A673 (cell line): ENCODE measurements at regions not wholly inside any gene's neighbourhood (a gene's known extent, or its start where the extent isn't known, plus 50 kb on each side); places are given as distances from the start of the nearest gene placed in this dataset.

ENCODE experiments used
- BruUV-seq: library from RNA; stranded (reverse); fragments of 400-500 nt; replicated peaks from 2 replicates; lab custom pipeline; 2021; lab: Mats Ljungman, UMichigan
- CTCF ChIA-PET: fragments of 300-600 bp; sonication (Branson Sonifier 250); formaldehyde crosslinking; loops from one replicate; lab custom pipeline; 2022; ENCODE audit warnings: antibody characterized with exemption; lab: Charles Lee
- POLR2A ChIA-PET: fragments of 300-600 bp; sonication (Branson Sonifier 250); formaldehyde crosslinking; loops from one replicate; lab custom pipeline; 2022; ENCODE audit warnings: antibody characterized with exemption; ENCODE audit not compliant: low non-redundant PET; lab: Charles Lee
- DNase-seq: peaks from one replicate; pipeline ENCODE4 v3.0.0-alpha.2; 2015; ENCODE audit warnings: low spot score
- H3K27ac ChIP-seq: fragments of 200-600 bp; sonication (generic); 2 replicates; pipeline ENCODE4 v1.5.1; 2016; ENCODE audit warnings: mixed run types, low read depth, mild to moderate bottlenecking, mixed read lengths, antibody characterized with exemption, low read length; ENCODE audit not compliant: poor library complexity, severe bottlenecking
- H3K27me3 ChIP-seq: fragments of 200-600 bp; sonication (generic); replicated peaks from 2 replicates; pipeline ENCODE4 v1.6.1; 2017; ENCODE audit warnings: mixed run types, low read depth, mild to moderate bottlenecking, mixed read lengths, antibody characterized with exemption, low read length; ENCODE audit not compliant: insufficient read depth, poor library complexity
- H3K36me3 ChIP-seq: fragments of 200-600 bp; sonication (generic); 2 replicates; pipeline ENCODE4 v1.6.1; 2016; ENCODE audit warnings: mixed run types, mild to moderate bottlenecking, mixed read lengths, antibody characterized with exemption, low read length; ENCODE audit not compliant: insufficient read depth, poor library complexity, severe bottlenecking
- H3K4me1 ChIP-seq: fragments of 200-600 bp; sonication (generic); 2 replicates; pipeline ENCODE4 v1.6.1; 2017; ENCODE audit warnings: mixed run types, mild to moderate bottlenecking, mixed read lengths, antibody characterized with exemption, low read length; ENCODE audit not compliant: insufficient read depth, poor library complexity, severe bottlenecking
- H3K4me3 ChIP-seq: fragments of 200-600 bp; sonication (generic); 2 replicates; pipeline ENCODE4 v1.5.1; 2016; ENCODE audit warnings: low read depth, mixed run types, mild to moderate bottlenecking, mixed read lengths, low read length; ENCODE audit not compliant: poor library complexity, severe bottlenecking
- H3K9me3 ChIP-seq: fragments of 200-600 bp; sonication (generic); 2 replicates; pipeline ENCODE4 v1.6.1; 2016; ENCODE audit warnings: mixed run types, low read depth, mild to moderate bottlenecking, mixed read lengths, antibody characterized with exemption, low read length; ENCODE audit not compliant: poor library complexity, severe bottlenecking
- EZH2 ChIP-seq: fragments of 200-600 bp; sonication (generic); IDR thresholded peaks from 2 replicates; pipeline ENCODE4 v1.6.1; 2017; ENCODE audit warnings: borderline replicate concordance, low read depth, mild to moderate bottlenecking, mixed read lengths, antibody characterized with exemption, low read length; ENCODE audit not compliant: poor library complexity, severe bottlenecking
- intact Hi-C: fragments of 100-400 bp; cut with micrococcal nuclease; formaldehyde crosslinking; loops from one replicate; pipeline ENCODE4 v1.10.0; 2022; ENCODE audit not compliant: unreplicated experiment
- TF ChIP-seq, protein P1 (sequence below): fragments of 300-800, 200-600 bp; sonication (generic); conservative IDR thresholded peaks from 2 replicates; pipeline ENCODE4 v1.5.1; 2017; ENCODE audit warnings: low read depth, mild to moderate bottlenecking, antibody characterized with exemption, low read length, moderate library complexity, mixed read lengths

DNA sequence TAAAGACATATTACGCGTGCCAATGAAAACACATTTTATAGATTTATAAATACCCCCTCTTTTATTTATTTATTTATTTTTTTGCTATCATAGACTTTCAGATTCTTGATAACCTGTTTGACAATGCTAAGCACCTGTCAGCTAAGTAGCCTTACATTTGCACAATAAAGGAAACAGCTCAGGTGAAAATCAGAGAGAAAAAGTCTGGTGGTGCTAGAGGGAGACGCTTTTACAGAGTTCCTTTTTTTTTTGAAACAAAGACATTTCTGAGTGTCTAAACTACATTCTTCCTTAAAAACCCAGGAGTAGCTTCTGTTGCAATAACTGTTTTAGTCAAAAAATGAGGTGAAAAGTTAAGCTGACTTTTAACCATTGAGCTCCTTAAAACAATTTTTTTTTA is 1611.6 kb downstream of the NCAM2 start:
- H3K4me1 ChIP-seq: no peaks in the 10 kb centered on the region
- CTCF ChIA-PET: no interaction called here
- no peaks in the 10 kb centered on the region for H3K27me3 ChIP-seq
- H3K4me3 ChIP-seq: no peak overlapping the region
- BruUV-seq: no TSS peak
- POLR2A ChIA-PET: no interaction called here
- H3K36me3 ChIP-seq: no peaks in the 10 kb centered on the region
- intact Hi-C loops: no loop called here
- DNase-seq: no peak
- no peaks in the 10 kb centered on the region for H3K9me3 ChIP-seq
- no peak for TF ChIP-seq EZH2
- TF ChIP-seq, protein P1, sequence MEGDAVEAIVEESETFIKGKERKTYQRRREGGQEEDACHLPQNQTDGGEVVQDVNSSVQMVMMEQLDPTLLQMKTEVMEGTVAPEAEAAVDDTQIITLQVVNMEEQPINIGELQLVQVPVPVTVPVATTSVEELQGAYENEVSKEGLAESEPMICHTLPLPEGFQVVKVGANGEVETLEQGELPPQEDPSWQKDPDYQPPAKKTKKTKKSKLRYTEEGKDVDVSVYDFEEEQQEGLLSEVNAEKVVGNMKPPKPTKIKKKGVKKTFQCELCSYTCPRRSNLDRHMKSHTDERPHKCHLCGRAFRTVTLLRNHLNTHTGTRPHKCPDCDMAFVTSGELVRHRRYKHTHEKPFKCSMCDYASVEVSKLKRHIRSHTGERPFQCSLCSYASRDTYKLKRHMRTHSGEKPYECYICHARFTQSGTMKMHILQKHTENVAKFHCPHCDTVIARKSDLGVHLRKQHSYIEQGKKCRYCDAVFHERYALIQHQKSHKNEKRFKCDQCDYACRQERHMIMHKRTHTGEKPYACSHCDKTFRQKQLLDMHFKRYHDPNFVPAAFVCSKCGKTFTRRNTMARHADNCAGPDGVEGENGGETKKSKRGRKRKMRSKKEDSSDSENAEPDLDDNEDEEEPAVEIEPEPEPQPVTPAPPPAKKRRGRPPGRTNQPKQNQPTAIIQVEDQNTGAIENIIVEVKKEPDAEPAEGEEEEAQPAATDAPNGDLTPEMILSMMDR: no peak
- H3K27ac ChIP-seq: no peak overlapping the region

DNA sequence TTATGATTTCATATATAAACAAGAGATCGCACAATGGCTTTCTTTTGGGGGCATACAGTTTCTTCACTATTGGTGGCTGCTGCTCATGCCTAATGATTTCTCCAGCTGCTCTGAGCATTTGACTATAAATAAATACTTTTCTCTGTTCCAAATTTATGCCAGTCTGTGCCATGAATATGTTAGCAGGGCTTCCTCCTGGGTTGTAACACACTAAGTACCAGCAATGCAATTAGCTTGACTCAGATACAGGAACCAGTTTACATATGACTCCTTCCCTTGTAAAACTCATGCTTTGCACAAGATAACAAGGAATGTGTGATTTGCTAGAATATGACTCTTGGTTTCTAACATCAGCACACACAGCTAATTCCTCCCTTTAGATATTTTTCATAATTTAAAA is 1629.7 kb downstream of the NCAM2 start:
- BruUV-seq: no TSS peak
- H3K4me1 ChIP-seq: peaks cover 12% of the 10 kb centered on the region
- TF ChIP-seq EZH2: no peak
- TF ChIP-seq, protein P1: no peak
- ChIA-PET CTCF (no interaction called here), POLR2A (no interaction called here)
- no peaks in the 10 kb centered on the region for H3K36me3 ChIP-seq
- intact Hi-C loops: no loop called here
- no peak overlapping the region for H3K4me3 ChIP-seq
- peak; percentile 64 for DNase-seq
- no peaks in the 10 kb centered on the region for H3K9me3 ChIP-seq
- H3K27ac ChIP-seq: peak overlapping the region; percentile 26
- H3K27me3 ChIP-seq: no peaks in the 10 kb centered on the region

DNA sequence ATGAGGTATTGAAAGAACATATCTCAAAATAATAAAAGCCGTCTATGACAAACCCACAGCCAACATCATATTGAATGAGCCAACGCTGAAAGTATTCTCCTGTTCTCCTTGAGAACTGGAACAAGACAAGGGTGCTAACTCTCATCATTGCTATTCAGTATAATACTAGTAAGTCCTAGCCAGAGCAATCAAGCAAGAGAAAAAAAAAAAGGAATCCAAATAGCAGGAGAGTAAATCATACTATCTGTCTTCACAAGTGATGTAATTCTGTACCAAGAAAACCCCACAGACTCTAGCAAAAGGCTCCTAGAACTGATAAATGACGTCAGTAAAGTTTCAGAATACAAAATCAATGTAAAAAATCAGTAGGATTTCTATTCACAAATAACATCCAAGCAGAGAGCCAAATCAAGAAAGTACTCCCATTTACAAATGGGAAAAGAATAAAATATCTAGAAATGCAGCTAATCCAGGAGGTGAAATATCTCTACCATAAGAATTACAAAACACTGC is 1632.8 kb downstream of the NCAM2 start:
- H3K4me1 ChIP-seq: peaks cover 12% of the 10 kb centered on the region
- POLR2A ChIA-PET: no interaction called here
- H3K36me3 ChIP-seq: no peaks in the 10 kb centered on the region
- TF ChIP-seq, protein P1: no peak
- no peak for TF ChIP-seq EZH2
- H3K27me3 ChIP-seq: no peaks in the 10 kb centered on the region
- no peak overlapping the region for H3K4me3 ChIP-seq
- intact Hi-C loops: no loop called here
- no TSS peak for BruUV-seq
- no peak overlapping the region for H3K27ac ChIP-seq
- no peak for DNase-seq
- no peaks in the 10 kb centered on the region for H3K9me3 ChIP-seq
- CTCF ChIA-PET: no interaction called here
